ENCODE measurements at regions not wholly inside any gene's neighbourhood (a gene's known extent, or its start where the extent isn't known, plus 50 kb on each side); places are given as distances from the start of the nearest gene placed in this dataset.

DNA sequence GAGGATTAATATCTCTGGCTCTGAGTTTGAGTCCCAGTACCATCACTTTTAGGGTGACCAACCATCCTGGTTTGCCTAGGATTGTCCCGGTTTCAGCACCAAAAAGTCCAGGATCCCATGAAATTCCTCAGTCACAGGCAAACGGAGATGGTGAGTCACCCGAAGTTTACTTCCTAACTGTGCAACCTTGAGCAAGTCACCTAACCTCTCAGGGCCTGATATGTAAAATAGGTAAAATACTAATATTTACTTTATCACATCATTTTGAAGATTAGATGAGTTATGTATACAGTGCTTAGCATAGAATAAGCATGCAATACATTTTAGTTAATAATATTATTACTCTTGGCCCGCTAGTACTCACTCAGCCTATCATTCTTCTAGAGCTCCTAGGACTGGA is 91.1 kb upstream of the KCNMB2 start:
- Histone ChIP-seq H3K4me2 (ENCODE audit: low read length) (no peak overlapping the region), H2BK15ac (replicated peaks; ENCODE audit: low read depth) (no peak overlapping the region), H2BK5ac (ENCODE audit: low read length) (no peak overlapping the region), H4K5ac (ENCODE audit: low read length) (no peak overlapping the region), H3K56ac (ENCODE audit: low read length) (no peak overlapping the region), H3K27ac (ENCODE audit: low read depth, low read length) (no peak overlapping the region), H3K27me3 (ENCODE audit: insufficient read depth, low read length, poor library complexity) (no peaks in the 10 kb centered on the region), H3K4ac (ENCODE audit: low read depth, low read length) (no peak overlapping the region), H3K79me1 (ENCODE audit: low read length) (no peaks in the 10 kb centered on the region), H3K36me3 (ENCODE audit: control insufficient read depth, insufficient read depth, low read length) (no peaks in the 10 kb centered on the region), H3K79me2 (ENCODE audit: control insufficient read depth, insufficient read depth, low read length) (no peaks in the 10 kb centered on the region), H3K9ac (ENCODE audit: low read length) (no peak overlapping the region), H3K4me3 (ENCODE audit: low read length) (no peak overlapping the region), H2BK120ac (ENCODE audit: low read depth, low read length) (no peak overlapping the region), H3K18ac (ENCODE audit: low read length) (no peak overlapping the region), H3K4me1 (ENCODE audit: control insufficient read depth, low read depth, low read length) (no peaks in the 10 kb centered on the region), H3K23ac (ENCODE audit: low read length) (no peak overlapping the region), H2AK5ac (ENCODE audit: low read length) (no peak overlapping the region), H4K8ac (ENCODE audit: low read depth, low read length) (no peak overlapping the region)
- no CpG with 5 or more reads among the region's 4 CpGs for WGBS (ENCODE audit: extremely low coverage, insufficient coverage, low lambda C conversion rate)
- DNase-seq, result no peak

- Histone ChIP-seq H3K4ac (ENCODE audit: low read depth, low read length) (no peak overlapping the region), H3K4me2 (ENCODE audit: low read length) (no peak overlapping the region), H3K23ac (ENCODE audit: low read length) (no peak overlapping the region), H3K9ac (ENCODE audit: low read length) (no peak overlapping the region), H3K27ac (ENCODE audit: low read depth, low read length) (no peak overlapping the region), H3K36me3 (ENCODE audit: control insufficient read depth, insufficient read depth, low read length) (no peaks in the 10 kb centered on the region), H3K56ac (ENCODE audit: low read length) (no peak overlapping the region), H2BK120ac (ENCODE audit: low read depth, low read length) (no peak overlapping the region), H2BK5ac (ENCODE audit: low read length) (no peak overlapping the region), H3K4me3 (ENCODE audit: low read length) (no peak overlapping the region), H3K27me3 (ENCODE audit: insufficient read depth, low read length, poor library complexity) (no peaks in the 10 kb centered on the region), H4K8ac (ENCODE audit: low read depth, low read length) (no peak overlapping the region), H3K79me2 (ENCODE audit: control insufficient read depth, insufficient read depth, low read length) (no peaks in the 10 kb centered on the region), H4K5ac (ENCODE audit: low read length) (no peak overlapping the region), H2AK5ac (ENCODE audit: low read length) (no peak overlapping the region), H3K4me1 (ENCODE audit: control insufficient read depth, low read depth, low read length) (no peaks in the 10 kb centered on the region), H3K18ac (ENCODE audit: low read length) (no peak overlapping the region), H3K79me1 (ENCODE audit: low read length) (no peaks in the 10 kb centered on the region), H2BK15ac (replicated peaks; ENCODE audit: low read depth) (no peak overlapping the region)
- no peak for DNase-seq
- no CpG with 5 or more reads among the region's 1 CpG for WGBS (ENCODE audit: extremely low coverage, insufficient coverage, low lambda C conversion rate)
Measured at GRCh38 chr3:178446059-178446458, 90.2 kb upstream of the KCNMB2 start.

DNA sequence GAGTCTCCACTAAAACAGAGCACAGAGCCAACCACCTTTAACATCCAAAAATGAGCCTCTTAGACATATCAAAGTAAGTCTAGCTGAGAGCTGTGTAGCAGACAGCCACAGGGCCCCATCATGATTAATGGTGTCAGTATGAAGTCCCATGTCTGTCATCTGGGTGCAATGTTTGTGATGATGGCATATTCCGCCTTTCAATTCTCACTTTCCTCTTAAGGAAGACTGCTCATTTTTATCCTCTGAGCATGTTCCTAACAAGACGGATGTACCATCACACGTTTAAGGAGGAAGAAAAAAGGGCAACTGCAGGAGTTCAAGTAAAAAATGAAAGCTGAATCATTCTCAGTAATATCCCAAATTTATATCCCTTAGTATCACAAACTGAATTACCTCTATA is 85.8 kb upstream of the KCNMB2 start:
- Histone ChIP-seq H3K18ac (ENCODE audit: low read length) (no peak overlapping the region), H2AK5ac (ENCODE audit: low read length) (no peak overlapping the region), H3K9ac (ENCODE audit: low read length) (no peak overlapping the region), H2BK15ac (replicated peaks; ENCODE audit: low read depth) (no peak overlapping the region), H4K8ac (ENCODE audit: low read depth, low read length) (no peak overlapping the region), H3K4me3 (ENCODE audit: low read length) (no peak overlapping the region), H3K23ac (ENCODE audit: low read length) (no peak overlapping the region), H3K27me3 (ENCODE audit: insufficient read depth, low read length, poor library complexity) (no peaks in the 10 kb centered on the region), H3K4ac (ENCODE audit: low read depth, low read length) (no peak overlapping the region), H3K27ac (ENCODE audit: low read depth, low read length) (no peak overlapping the region), H2BK5ac (ENCODE audit: low read length) (no peak overlapping the region), H4K5ac (ENCODE audit: low read length) (no peak overlapping the region), H3K36me3 (ENCODE audit: control insufficient read depth, insufficient read depth, low read length) (no peaks in the 10 kb centered on the region), H3K4me1 (ENCODE audit: control insufficient read depth, low read depth, low read length) (no peaks in the 10 kb centered on the region), H3K56ac (ENCODE audit: low read length) (no peak overlapping the region), H3K79me2 (ENCODE audit: control insufficient read depth, insufficient read depth, low read length) (no peaks in the 10 kb centered on the region), H3K4me2 (ENCODE audit: low read length) (no peak overlapping the region), H2BK120ac (ENCODE audit: low read depth, low read length) (no peak overlapping the region), H3K79me1 (ENCODE audit: low read length) (no peaks in the 10 kb centered on the region)
- no CpG with 5 or more reads among the region's 3 CpGs for WGBS (ENCODE audit: extremely low coverage, insufficient coverage, low lambda C conversion rate)
- DNase-seq, result no peak

GRCh38 chr3:178451799-178452198 is 84.4 kb upstream of the KCNMB2 start:
- H3K23ac ChIP-seq (ENCODE audit: low read length), result no peak overlapping the region

DNA sequence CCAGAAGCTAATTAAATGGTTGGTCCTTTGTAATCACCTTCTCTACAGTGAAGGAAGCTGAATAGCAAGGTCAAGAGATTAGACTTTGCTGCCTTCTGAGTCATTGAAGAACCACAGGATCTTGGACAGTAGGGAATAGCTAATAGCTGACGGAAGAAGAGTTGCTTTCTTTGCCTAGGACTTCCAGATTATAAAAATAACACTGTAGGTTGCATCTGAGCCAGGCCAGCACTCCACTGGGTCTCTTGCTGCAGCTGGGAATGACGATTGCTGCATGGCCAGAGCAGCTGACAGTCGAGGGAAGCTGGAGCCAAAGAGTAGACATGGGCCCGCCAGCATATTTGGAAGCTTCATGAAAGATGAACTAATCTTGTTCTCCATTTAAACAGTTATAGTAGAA is 81.5 kb upstream of the KCNMB2 start:
- no peaks in the 10 kb centered on the region for H3K36me3 ChIP-seq (ENCODE audit: control insufficient read depth, insufficient read depth, low read length)
- no peak overlapping the region for H2AK5ac ChIP-seq (ENCODE audit: low read length)
- H2BK120ac ChIP-seq (ENCODE audit: low read depth, low read length), result no peak overlapping the region
- no peak overlapping the region for H3K23ac ChIP-seq (ENCODE audit: low read length)
- no peak overlapping the region for H3K4me3 ChIP-seq (ENCODE audit: low read length)
- WGBS (ENCODE audit: extremely low coverage, insufficient coverage, low lambda C conversion rate), result no CpG with 5 or more reads among the region's 4 CpGs
- H4K8ac ChIP-seq (ENCODE audit: low read depth, low read length), result no peak overlapping the region
- H3K79me1 ChIP-seq (ENCODE audit: low read length), result no peaks in the 10 kb centered on the region
- no peak for DNase-seq
- H2BK5ac ChIP-seq (ENCODE audit: low read length), result no peak overlapping the region
- no peak overlapping the region for H3K56ac ChIP-seq (ENCODE audit: low read length)
- H2BK15ac ChIP-seq (replicated peaks; ENCODE audit: low read depth), result no peak overlapping the region
- H3K4me2 ChIP-seq (ENCODE audit: low read length), result no peak overlapping the region
- no peak overlapping the region for H3K18ac ChIP-seq (ENCODE audit: low read length)
- H3K9ac ChIP-seq (ENCODE audit: low read length), result no peak overlapping the region
- no peak overlapping the region for H4K5ac ChIP-seq (ENCODE audit: low read length)
- no peak overlapping the region for H3K27ac ChIP-seq (ENCODE audit: low read depth, low read length)
- no peaks in the 10 kb centered on the region for H3K79me2 ChIP-seq (ENCODE audit: control insufficient read depth, insufficient read depth, low read length)
- H3K4ac ChIP-seq (ENCODE audit: low read depth, low read length), result no peak overlapping the region
- no peaks in the 10 kb centered on the region for H3K27me3 ChIP-seq (ENCODE audit: insufficient read depth, low read length, poor library complexity)
- no peaks in the 10 kb centered on the region for H3K4me1 ChIP-seq (ENCODE audit: control insufficient read depth, low read depth, low read length)

More at GRCh38 chr3:178451799-178452198, 84.4 kb upstream of the KCNMB2 start:
- Histone ChIP-seq H3K36me3 (ENCODE audit: control insufficient read depth, insufficient read depth, low read length) (no peaks in the 10 kb centered on the region), H2BK15ac (replicated peaks; ENCODE audit: low read depth) (no peak overlapping the region), H4K5ac (ENCODE audit: low read length) (no peak overlapping the region), H4K8ac (ENCODE audit: low read depth, low read length) (no peak overlapping the region), H3K79me2 (ENCODE audit: control insufficient read depth, insufficient read depth, low read length) (no peaks in the 10 kb centered on the region), H3K18ac (ENCODE audit: low read length) (no peak overlapping the region), H2BK5ac (ENCODE audit: low read length) (no peak overlapping the region), H3K4me1 (ENCODE audit: control insufficient read depth, low read depth, low read length) (no peaks in the 10 kb centered on the region), H3K27me3 (ENCODE audit: insufficient read depth, low read length, poor library complexity) (no peaks in the 10 kb centered on the region), H3K56ac (ENCODE audit: low read length) (no peak overlapping the region), H3K79me1 (ENCODE audit: low read length) (no peaks in the 10 kb centered on the region), H3K4me3 (ENCODE audit: low read length) (no peak overlapping the region), H3K27ac (ENCODE audit: low read depth, low read length) (no peak overlapping the region), H3K4me2 (ENCODE audit: low read length) (no peak overlapping the region), H2AK5ac (ENCODE audit: low read length) (no peak overlapping the region), H3K4ac (ENCODE audit: low read depth, low read length) (no peak overlapping the region), H2BK120ac (ENCODE audit: low read depth, low read length) (no peak overlapping the region), H3K9ac (ENCODE audit: low read length) (no peak overlapping the region)
- peak; percentile 23 for DNase-seq

GRCh38 chr3:178455226-178455625 is 81.0 kb upstream of the KCNMB2 start:
- no peaks in the 10 kb centered on the region for H3K79me2 ChIP-seq (ENCODE audit: control insufficient read depth, insufficient read depth, low read length)
- H3K4ac ChIP-seq (ENCODE audit: low read depth, low read length), result no peak overlapping the region
- H3K18ac ChIP-seq (ENCODE audit: low read length), result no peak overlapping the region
- no peak overlapping the region for H3K27ac ChIP-seq (ENCODE audit: low read depth, low read length)
- H2BK15ac ChIP-seq (replicated peaks; ENCODE audit: low read depth), result no peak overlapping the region
- H4K8ac ChIP-seq (ENCODE audit: low read depth, low read length), result no peak overlapping the region
- no peak overlapping the region for H3K56ac ChIP-seq (ENCODE audit: low read length)
- WGBS (ENCODE audit: extremely low coverage, insufficient coverage, low lambda C conversion rate), result no CpG with 5 or more reads among the region's 1 CpG
- H2BK120ac ChIP-seq (ENCODE audit: low read depth, low read length), result no peak overlapping the region
- no peak overlapping the region for H3K4me2 ChIP-seq (ENCODE audit: low read length)
- no peaks in the 10 kb centered on the region for H3K4me1 ChIP-seq (ENCODE audit: control insufficient read depth, low read depth, low read length)
- no peak for DNase-seq
- H3K36me3 ChIP-seq (ENCODE audit: control insufficient read depth, insufficient read depth, low read length), result no peaks in the 10 kb centered on the region
- no peaks in the 10 kb centered on the region for H3K27me3 ChIP-seq (ENCODE audit: insufficient read depth, low read length, poor library complexity)
- H3K79me1 ChIP-seq (ENCODE audit: low read length), result no peaks in the 10 kb centered on the region
- H3K23ac ChIP-seq (ENCODE audit: low read length), result no peak overlapping the region
- H2BK5ac ChIP-seq (ENCODE audit: low read length), result no peak overlapping the region
- no peak overlapping the region for H2AK5ac ChIP-seq (ENCODE audit: low read length)
- no peak overlapping the region for H4K5ac ChIP-seq (ENCODE audit: low read length)
- H3K4me3 ChIP-seq (ENCODE audit: low read length), result no peak overlapping the region
- no peak overlapping the region for H3K9ac ChIP-seq (ENCODE audit: low read length)

Measured in mesendoderm (in vitro differentiated cells).